Heart right ventricle (tissue), 16 donors: ENCODE measurements at regions not wholly inside any gene's neighbourhood (a gene's known extent, or its start where the extent isn't known, plus 50 kb on each side); places are given as distances from the start of the nearest gene placed in this dataset.
"Not testable (repeated sequence)": the region's sequence is repeated elsewhere in the genome, so short reads cannot be mapped to it uniquely, and the experiment has no call there.

Source experiments
- ATAC-seq, 8 donors: fragments of 200-7000 bp; cut with Tn5 transposase; one replicate each; pipeline ENCODE4 v1.9.1; 2020; ENCODE audit warnings: mild to moderate bottlenecking in 8 of 8, moderate library complexity in 8 of 8, moderate number of reproducible peaks in 1 of 8
- DNase-seq, 2 donors: peaks; one replicate each; pipeline ENCODE4 v3.0.0-alpha.2; 2020
- H3K27ac ChIP-seq, 10 donors: fragments of 200-600 bp; sonication (generic) in 2 of 10; one replicate each; pipeline versions ENCODE4 v1.5.0 to v1.8.0; 2020 to 2022; ENCODE audit warnings: mild to moderate bottlenecking in 3 of 10
- H3K27me3 ChIP-seq, 7 donors: fragments of 200-600 bp; one replicate each; pipeline ENCODE4 v1.8.0; 2021 to 2022; ENCODE audit warnings: mild to moderate bottlenecking in 2 of 7
- H3K36me3 ChIP-seq, 9 donors: fragments of 200-600 bp; sonication (generic) in 1 of 9; one replicate each; pipeline versions ENCODE4 v1.5.0 to v1.8.0; 2020 to 2022; ENCODE audit warnings: mild to moderate bottlenecking in 2 of 9
- H3K4me1 ChIP-seq, 9 donors: fragments of 200-600 bp; sonication (generic) in 1 of 9; one replicate each; pipeline versions ENCODE4 v1.5.0 to v1.8.0; 2020 to 2022; ENCODE audit warnings: mild to moderate bottlenecking in 4 of 9
- H3K4me3 ChIP-seq, 10 donors: fragments of 200-600 bp; sonication (generic) in 2 of 10; one replicate each; pipeline versions ENCODE4 v1.5.0 to v1.8.0; 2020 to 2022; ENCODE audit warnings: mild to moderate bottlenecking in 7 of 10, moderate library complexity in 2 of 10
- H3K9me3 ChIP-seq, 11 donors: fragments of 200-600 bp in 10 of 11; sonication (generic) in 2 of 11; one replicate each; pipeline versions ENCODE4 v1.5.0 to v1.8.0; 2013 to 2022; ENCODE audit warnings: mild to moderate bottlenecking in 2 of 11, control low read depth in 1 of 11, moderate library complexity in 1 of 11
- CTCF ChIP-seq, 9 donors: fragments of 200-600 bp; sonication (generic) in 2 of 9; IDR thresholded peaks; one replicate each; pipeline versions ENCODE4 v1.5.0 to v1.8.0; 2021 to 2022; ENCODE audit warnings: antibody characterized with exemption in 9 of 9, mild to moderate bottlenecking in 5 of 9, moderate library complexity in 1 of 9
- WGBS, 2 donors: extraction: QIAGEN DNeasy Blood & Tissue Kit; methylation state at CpG; one replicate each; pipeline ENCODE4 v1.1.7; 2013; ENCODE audit warnings: inconsistent platforms in 1 of 2; 5-methylcytosine and 5-hydroxymethylcytosine counted together
- intact Hi-C, 10 donors: fragments of 100-400 bp; cut with DNase I; formaldehyde crosslinking; loops; one replicate each; pipeline versions ENCODE4 v1.11.1 to v1.14.2; 2022
- donor health status: Arrhythmogenic right ventricular cardiomyopathy.
- donor health status: ischemic (EF 13 %, LVEDD 7.1; RV severe dilation, severe dysfunction).
- donor health status: healthy with polysubstance abuse.
- donor health status: DM: no; HTN: yes; CAD: no.
- donor health status: DM: no; HTN: no; CAD: no.
- donor health status: ischemic (EF 25% LVEDD 6.9; RV normal size, moderate dysfunction).
- donor health status: ischemic (EF 25% LVEDD 5.7; RV mildly dilated, moderate dysfunction).
- donor health status: healthy.
- donor health status: DM: yes; HTN: yes; CAD: no.
- donor health status: Ischemic cardiomyopathy.
- donor health status: ischemic (EF 35%, LVEDD 5.7; RV mildly dilated, moderate dysfunction).
- donor health status: nonischemic (EF 11% LVEDD 7.7; RV severe dilation, severe dysfunction).
- donor health status: DM: yes; HTN: yes; CAD: no.
- donor health status: PGD.
- donor health status: ischemic (EF 29% LVEDD 5.4; RV normal size, mild dysfunction).
- donor health status: nonischemic (EF 23%, LVEDD 6.1; RV moderate dilation, normal function).

DNA sequence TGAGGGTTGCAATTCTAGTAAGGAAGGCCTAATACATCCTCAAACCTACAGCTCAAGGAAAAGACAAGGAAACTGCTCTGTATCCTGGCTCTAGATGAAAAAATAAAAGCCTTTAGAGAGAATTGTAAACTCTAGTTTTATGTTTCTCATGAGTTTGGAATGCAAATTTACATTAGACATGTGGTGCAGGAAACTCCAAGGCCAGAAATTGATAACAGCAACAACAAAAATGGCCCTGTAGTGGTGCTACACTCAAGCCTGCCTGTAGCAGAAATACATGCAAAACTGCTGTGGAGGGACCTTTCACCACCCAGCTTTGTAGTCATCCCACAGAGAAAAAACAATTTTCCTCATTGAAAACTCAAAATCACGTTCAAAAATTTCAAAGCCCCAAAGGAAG, 546.7 kb upstream of the LRRN3 start:
- ATAC-seq, result no peak
- TF ChIP-seq CTCF (IDR thresholded peaks at IDR 0.05), result no peak
- H3K36me3 ChIP-seq, result no peaks in the 10 kb centered on the region
- no peak overlapping the region for H3K27ac ChIP-seq
- H3K9me3 ChIP-seq, result no peaks in the 10 kb centered on the region
- H3K4me1 ChIP-seq, result no peaks in the 10 kb centered on the region
- intact Hi-C loops, result no loop called here
- H3K27me3 ChIP-seq, result no peaks in the 10 kb centered on the region
- no peak for DNase-seq
- WGBS, 2 donors, result 60 to 70% methylated on average over 1 of the region's 1 CpG
- no peak overlapping the region for H3K4me3 ChIP-seq

GRCh38 chr7:110548372-110548771, 542.6 kb upstream of the LRRN3 start:
- intact Hi-C loops, result no loop called here
- peaks cover 0 to 29% (median 11%) of the 10 kb centered on the region in 11 donors for H3K9me3 ChIP-seq
- no peak for TF ChIP-seq CTCF (IDR thresholded peaks at IDR 0.05)
- no peak overlapping the region for H3K4me3 ChIP-seq
- H3K27me3 ChIP-seq, result no peaks in the 10 kb centered on the region
- no peaks in the 10 kb centered on the region for H3K36me3 ChIP-seq
- DNase-seq, result no peak
- no peak overlapping the region for H3K27ac ChIP-seq
- no peak for ATAC-seq
- no peaks in the 10 kb centered on the region for H3K4me1 ChIP-seq

GRCh38 chr7:110557136-110557535, 533.8 kb upstream of the LRRN3 start:
- intact Hi-C loops, result no loop called here
- 72 to 82% methylated on average over 2 of the region's 2 CpGs for WGBS, 2 donors

DNA sequence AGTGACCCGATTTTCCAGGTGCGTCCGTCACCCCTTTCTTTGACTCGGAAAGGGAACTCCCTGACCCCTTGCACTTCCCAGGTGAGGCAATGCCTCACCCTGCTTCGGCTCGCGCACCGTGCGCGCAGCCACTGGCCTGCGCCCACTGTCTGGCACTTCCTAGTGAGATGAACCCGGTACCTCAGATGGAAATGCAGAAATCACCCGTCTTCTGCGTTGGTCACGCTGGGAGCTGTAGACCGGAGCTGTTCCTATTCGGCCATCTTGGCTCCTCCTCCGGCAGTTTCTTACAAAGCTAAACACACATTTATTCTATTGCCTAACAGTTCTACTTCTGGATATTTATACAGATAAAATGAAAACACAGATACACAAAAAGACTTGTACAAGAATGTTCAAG, 527.6 kb upstream of the LRRN3 start:
- ATAC-seq, H3K27me3 ChIP-seq, H3K36me3 ChIP-seq, H3K4me1 ChIP-seq, H3K4me3 ChIP-seq, H3K9me3 ChIP-seq, H3K27ac ChIP-seq, DNase-seq, intact Hi-C loops: not testable (repeated sequence)
- WGBS, 2 donors, result 93 to 97% methylated on average over 14 of the region's 18 CpGs

More at GRCh38 chr7:110557136-110557535, 533.8 kb upstream of the LRRN3 start:
- Histone ChIP-seq H3K27ac (no peak overlapping the region), H3K4me1 (no peaks in the 10 kb centered on the region), H3K36me3 (no peaks in the 10 kb centered on the region), H3K4me3 (no peak overlapping the region), H3K9me3 (peaks cover 0 to 23% (median 7%) of the 10 kb centered on the region in 11 donors), H3K27me3 (no peaks in the 10 kb centered on the region)
- no peak for ATAC-seq
- no peak for DNase-seq
- TF ChIP-seq CTCF (IDR thresholded peaks at IDR 0.05), result no peak

- Histone ChIP-seq H3K27ac (no peak overlapping the region), H3K27me3 (no peaks in the 10 kb centered on the region), H3K9me3 (no peaks in the 10 kb centered on the region), H3K4me3 (no peak overlapping the region), H3K36me3 (no peaks in the 10 kb centered on the region), H3K4me1 (no peaks in the 10 kb centered on the region)
- intact Hi-C loops, result no loop called here
- TF ChIP-seq CTCF (IDR thresholded peaks at IDR 0.05), result no peak
- no peak for DNase-seq
- ATAC-seq, result no peak
Observed at GRCh38 chr7:110564246-110564645, 526.7 kb upstream of the LRRN3 start.
